ENCODE measurements at regions not wholly inside any gene's neighbourhood (a gene's known extent, or its start where the extent isn't known, plus 50 kb on each side); places are given as distances from the start of the nearest gene placed in this dataset.

- Histone ChIP-seq H3K27me3 (ENCODE audit: insufficient read depth, low read length) (no peaks in the 10 kb centered on the region), H3K4me1 (ENCODE audit: control insufficient read depth in 1 of 2, insufficient read depth in 2 of 2, low read length in 2 of 2) (no peaks in the 10 kb centered on the region), H3K27ac (ENCODE audit: low read depth, low read length) (no peak overlapping the region), H2AFZ (ENCODE audit: low read depth, low read length, poor library complexity, severe bottlenecking) (no peak overlapping the region), H4K20me1 (ENCODE audit: insufficient read depth) (no peaks in the 10 kb centered on the region), H3K4me2 (ENCODE audit: low read length) (no peak overlapping the region), H3K79me2 (ENCODE audit: insufficient read depth, low read length) (no peaks in the 10 kb centered on the region), H3K9me2 (ENCODE audit: insufficient read depth) (no peaks in the 10 kb centered on the region), H3K9ac (ENCODE audit: low read length) (no peak overlapping the region), H3K4me3 (replicated peaks in 1 of 2; ENCODE audit: low read depth in 1 of 2, low read length in 2 of 2) (no peak overlapping the region), H3K9me3 (ENCODE audit: control insufficient read depth in 1 of 2, insufficient read depth in 1 of 2, low read depth in 1 of 2, low read length in 2 of 2) (no peaks in the 10 kb centered on the region; a peak in 1 of 4 replicates), H3K36me3 (ENCODE audit: control insufficient read depth in 1 of 2, insufficient read depth in 2 of 2, low read length in 2 of 2) (no peaks in the 10 kb centered on the region)
- ChIA-PET RAD21 (ENCODE audit: low non-redundant PET in 1 of 2, low total read pairs in 2 of 2, uncharacterized antibody in 2 of 2, unreplicated experiment in 2 of 2) (no interaction called here), POLR2A (no interaction called here), CTCF (no interaction called here)
- ATAC-seq (no peak), DNase-seq (ENCODE audit: low read depth, low spot score) (no peak)
- BruUV-seq (replicated peaks) = no TSS peak
- TF ChIP-seq, protein P1, sequence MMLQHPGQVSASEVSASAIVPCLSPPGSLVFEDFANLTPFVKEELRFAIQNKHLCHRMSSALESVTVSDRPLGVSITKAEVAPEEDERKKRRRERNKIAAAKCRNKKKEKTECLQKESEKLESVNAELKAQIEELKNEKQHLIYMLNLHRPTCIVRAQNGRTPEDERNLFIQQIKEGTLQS (IDR thresholded peaks at IDR 0.05) = no peak
- TF ChIP-seq FOSL1 (IDR thresholded peaks at IDR 0.05; ENCODE audit: low read depth) (no peak), JUND (IDR thresholded peaks at IDR 0.05) (no peak), ELF1 (IDR thresholded peaks at IDR 0.05; ENCODE audit: borderline replicate concordance, low read depth) (no peak), ZFX (IDR thresholded peaks at IDR 0.05) (no peak), TCF7L2 (IDR thresholded peaks at IDR 0.05; ENCODE audit: borderline replicate concordance, extremely low read depth, insufficient read depth, insufficient read length) (no peak)
- TF ChIP-seq, protein P2, sequence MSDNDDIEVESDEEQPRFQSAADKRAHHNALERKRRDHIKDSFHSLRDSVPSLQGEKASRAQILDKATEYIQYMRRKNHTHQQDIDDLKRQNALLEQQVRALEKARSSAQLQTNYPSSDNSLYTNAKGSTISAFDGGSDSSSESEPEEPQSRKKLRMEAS (IDR thresholded peaks at IDR 0.05) = no peak
- intact Hi-C loops (cut with micrococcal nuclease) = no loop called here
Observed at GRCh38 chr5:124438903-124439281, 307.5 kb downstream of the ZNF608 start.

DNA sequence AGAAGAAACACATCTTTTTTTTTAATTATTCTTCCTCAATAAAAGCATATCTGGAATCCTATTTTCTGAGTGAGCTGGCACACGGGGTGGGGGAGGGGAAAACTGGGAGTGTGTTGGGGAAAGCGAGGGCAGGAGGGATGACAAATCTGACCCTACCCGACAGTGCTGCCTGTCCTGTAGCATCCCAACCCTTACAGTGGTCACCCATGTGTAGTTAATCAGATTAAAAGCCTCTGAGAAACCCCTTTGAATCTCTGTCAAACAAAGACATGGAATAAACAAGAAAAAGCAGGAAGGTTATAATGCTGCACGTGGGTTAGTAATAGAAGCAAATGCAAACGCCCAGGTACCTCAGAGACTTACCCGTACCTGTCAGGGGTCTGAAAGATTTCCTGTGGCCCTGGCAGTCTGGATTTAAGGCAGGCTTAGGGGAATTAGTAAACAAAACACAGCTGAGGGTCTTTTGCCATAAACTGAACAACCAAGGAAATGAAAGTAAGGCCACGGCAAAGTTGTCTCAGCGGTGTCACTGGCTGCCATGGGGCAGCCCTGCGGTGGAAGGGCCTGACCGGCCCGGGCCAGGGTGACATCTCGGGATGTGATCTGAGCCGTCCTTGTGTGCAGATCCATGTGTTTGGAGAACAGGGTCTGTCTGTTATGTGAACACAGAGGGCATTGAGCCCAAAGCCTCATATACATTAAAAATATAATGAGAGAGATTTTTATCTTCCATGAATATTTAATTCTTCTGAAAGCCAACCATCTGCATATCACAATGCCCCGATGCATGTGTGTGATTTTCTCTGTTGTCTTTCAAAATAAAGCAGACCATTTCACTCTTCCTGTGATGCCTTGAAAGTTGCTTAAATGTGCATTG is 308.2 kb downstream of the ZNF608 start:
- Histone ChIP-seq H3K79me2 (ENCODE audit: insufficient read depth, low read length) (no peaks in the 10 kb centered on the region), H3K4me2 (ENCODE audit: low read length) (no peak overlapping the region), H3K4me3 (replicated peaks in 1 of 2; ENCODE audit: low read depth in 1 of 2, low read length in 2 of 2) (no peak overlapping the region), H3K27ac (ENCODE audit: low read depth, low read length) (no peak overlapping the region), H3K36me3 (ENCODE audit: control insufficient read depth in 1 of 2, insufficient read depth in 2 of 2, low read length in 2 of 2) (no peaks in the 10 kb centered on the region), H3K9me3 (ENCODE audit: control insufficient read depth in 1 of 2, insufficient read depth in 1 of 2, low read depth in 1 of 2, low read length in 2 of 2) (no peaks in the 10 kb centered on the region; a peak in 1 of 4 replicates), H3K9me2 (ENCODE audit: insufficient read depth) (no peaks in the 10 kb centered on the region), H3K27me3 (ENCODE audit: insufficient read depth, low read length) (no peaks in the 10 kb centered on the region), H3K9ac (ENCODE audit: low read length) (no peak overlapping the region), H3K4me1 (ENCODE audit: control insufficient read depth in 1 of 2, insufficient read depth in 2 of 2, low read length in 2 of 2) (no peaks in the 10 kb centered on the region), H4K20me1 (ENCODE audit: insufficient read depth) (no peaks in the 10 kb centered on the region), H2AFZ (ENCODE audit: low read depth, low read length, poor library complexity, severe bottlenecking) (no peak overlapping the region)
- ChIA-PET POLR2A (no interaction called here), RAD21 (ENCODE audit: low non-redundant PET in 1 of 2, low total read pairs in 2 of 2, uncharacterized antibody in 2 of 2, unreplicated experiment in 2 of 2) (no interaction called here), CTCF (no interaction called here)
- no TSS peak for BruUV-seq (replicated peaks)
- DNase-seq (ENCODE audit: low read depth, low spot score) = no peak
- TF ChIP-seq EZH2phosphoT487 (IDR thresholded peaks at IDR 0.05; ENCODE audit: borderline replicate concordance) (no peak), SRF (IDR thresholded peaks at IDR 0.05; ENCODE audit: low read depth) (no peak), FOSL1 (IDR thresholded peaks at IDR 0.05; ENCODE audit: low read depth) (no peak), SIN3A (IDR thresholded peaks at IDR 0.05; ENCODE audit: low read depth) (no peak), CBX3 (IDR thresholded peaks at IDR 0.05; ENCODE audit: low read depth) (no peak), CEBPB (IDR thresholded peaks at IDR 0.05; ENCODE audit: low read depth) (no peak), RAD21 (IDR thresholded peaks at IDR 0.05; ENCODE audit: low read depth) (no peak), YY1 (IDR thresholded peaks at IDR 0.05; ENCODE audit: extremely low read depth, insufficient replicate concordance, low read depth, low read length) (no peak), JUND (IDR thresholded peaks at IDR 0.05) (no peak)
- ATAC-seq = no peak
- intact Hi-C loops (cut with micrococcal nuclease) = no loop called here

Measured in HCT116 (cell line).